Transverse colon (tissue), 3 donors: ENCODE measurements at regions not wholly inside any gene's neighbourhood (a gene's known extent, or its start where the extent isn't known, plus 50 kb on each side); places are given as distances from the start of the nearest gene placed in this dataset.

ENCODE experiments used
- EP300 ChIP-seq: sonication (generic); formaldehyde crosslinking; IDR thresholded peaks from one replicate; pipeline ENCODE4 v1.6.1; 2017; ENCODE audit warnings: antibody characterized with exemption, low read depth
- POLR2A ChIP-seq: fragments of 450-650 bp; IDR thresholded peaks from one replicate; pipeline ENCODE4 v1.6.1; 2016; ENCODE audit warnings: antibody characterized with exemption, mild to moderate bottlenecking, moderate library complexity
- TF ChIP-seq, protein P1 (sequence below), 5 experiments: fragments of 200-600 bp in 3 of 5; fragments of 450-650 bp in 2 of 5; sonication (generic) in 3 of 5; IDR thresholded peaks; 1 replicate in 2 of 5; 2 replicates in 3 of 5; pipeline ENCODE4 v1.5.1; 2016 to 2017; ENCODE audit warnings: antibody characterized with exemption in 5 of 5, inconsistent platforms in 3 of 5, mild to moderate bottlenecking in 2 of 5, moderate library complexity in 1 of 5

DNA sequence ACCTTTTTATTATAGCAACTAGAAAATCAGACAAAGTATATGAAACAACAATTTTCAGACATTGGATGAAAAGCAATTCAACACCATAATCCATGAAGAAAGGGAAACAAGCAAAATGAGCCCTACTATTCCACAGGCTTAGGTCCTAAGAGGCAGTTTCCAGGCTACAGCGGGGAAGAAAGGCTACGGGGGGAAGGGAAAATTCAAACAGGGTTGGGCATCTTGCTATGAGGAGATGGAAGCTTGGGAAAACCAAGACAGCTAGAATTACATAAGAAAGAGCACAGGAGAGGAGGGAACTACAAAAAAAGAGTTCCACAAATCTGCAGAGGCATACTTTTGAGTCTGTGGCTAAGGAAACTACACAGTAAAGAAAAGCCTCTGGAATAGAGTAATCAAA lies 356.0 kb upstream of the CLEC14A start:
- TF ChIP-seq, protein P1, sequence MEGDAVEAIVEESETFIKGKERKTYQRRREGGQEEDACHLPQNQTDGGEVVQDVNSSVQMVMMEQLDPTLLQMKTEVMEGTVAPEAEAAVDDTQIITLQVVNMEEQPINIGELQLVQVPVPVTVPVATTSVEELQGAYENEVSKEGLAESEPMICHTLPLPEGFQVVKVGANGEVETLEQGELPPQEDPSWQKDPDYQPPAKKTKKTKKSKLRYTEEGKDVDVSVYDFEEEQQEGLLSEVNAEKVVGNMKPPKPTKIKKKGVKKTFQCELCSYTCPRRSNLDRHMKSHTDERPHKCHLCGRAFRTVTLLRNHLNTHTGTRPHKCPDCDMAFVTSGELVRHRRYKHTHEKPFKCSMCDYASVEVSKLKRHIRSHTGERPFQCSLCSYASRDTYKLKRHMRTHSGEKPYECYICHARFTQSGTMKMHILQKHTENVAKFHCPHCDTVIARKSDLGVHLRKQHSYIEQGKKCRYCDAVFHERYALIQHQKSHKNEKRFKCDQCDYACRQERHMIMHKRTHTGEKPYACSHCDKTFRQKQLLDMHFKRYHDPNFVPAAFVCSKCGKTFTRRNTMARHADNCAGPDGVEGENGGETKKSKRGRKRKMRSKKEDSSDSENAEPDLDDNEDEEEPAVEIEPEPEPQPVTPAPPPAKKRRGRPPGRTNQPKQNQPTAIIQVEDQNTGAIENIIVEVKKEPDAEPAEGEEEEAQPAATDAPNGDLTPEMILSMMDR (IDR thresholded peaks at IDR 0.05), result no peak
- no peak for TF ChIP-seq POLR2A
- TF ChIP-seq EP300, result no peak
